OCI-LY3 (cell line): ENCODE measurements at regions not wholly inside any gene's neighbourhood (a gene's known extent, or its start where the extent isn't known, plus 50 kb on each side); places are given as distances from the start of the nearest gene placed in this dataset.

Experiments used
- CTCF ChIP-seq: fragments of 200-600, 300-600 bp; sonication (generic); IDR thresholded peaks from 2 replicates; pipeline ENCODE4 v1.5.1; 2014; ENCODE audit warnings: antibody characterized with exemption, low read length, low read depth
- EZH2phosphoT487 ChIP-seq: fragments of 200-600 bp; shearing (Covaris generic); IDR thresholded peaks from 2 replicates; pipeline ENCODE4 v1.6.1; 2018; ENCODE audit warnings: antibody characterized with exemption, mixed run types, low read depth

- no peak for TF ChIP-seq CTCF
- no peak for TF ChIP-seq EZH2phosphoT487
Observed at GRCh38 chr1:219771080-219771479, 157.3 kb downstream of the SLC30A10 start.
